Mammary epithelial cell (primary cell): ENCODE measurements at regions not wholly inside any gene's neighbourhood (a gene's known extent, or its start where the extent isn't known, plus 50 kb on each side); places are given as distances from the start of the nearest gene placed in this dataset.

Experiments used
- CTCF ChIP-seq, 2 donors: IDR thresholded peaks in 1 of 2; conservative IDR thresholded peaks in 1 of 2; 2 replicates each; pipeline ENCODE4 v1.5.1; 2011 to 2012; ENCODE audit warnings: inconsistent platforms in 2 of 2, low read length in 2 of 2, mild to moderate bottlenecking in 2 of 2, control low read depth in 1 of 2, low read depth in 1 of 2; ENCODE audit not compliant: insufficient read depth in 1 of 2; ENCODE audit errors: extremely low read depth in 1 of 2
- EZH2 ChIP-seq: IDR thresholded peaks from 2 replicates; pipeline ENCODE4 v1.6.1; 2012; ENCODE audit warnings: low read length, inconsistent platforms, borderline replicate concordance

GRCh38 chr6:134519465-134519864, 201.6 kb upstream of the SGK1 start:
- TF ChIP-seq CTCF (conservative IDR thresholded peaks at IDR 0.05 in 1 of 2, IDR thresholded peaks at IDR 0.05 in 1 of 2; ENCODE audit: extremely low read depth in 1 of 2, insufficient read depth in 1 of 2, low read depth in 1 of 2, low read length in 2 of 2) (no peak), EZH2 (no peak)
